Stomach (tissue), 4 donors: ENCODE measurements at regions not wholly inside any gene's neighbourhood (a gene's known extent, or its start where the extent isn't known, plus 50 kb on each side); places are given as distances from the start of the nearest gene placed in this dataset.
"Not testable (repeated sequence)": the region's sequence is repeated elsewhere in the genome, so short reads cannot be mapped to it uniquely, and the experiment has no call there.

ENCODE experiments used
- CTCF ChIP-seq, 7 experiments: fragments of 450-650 bp in 4 of 7; fragments of 200-600 bp in 3 of 7; sonication (generic) in 3 of 7; IDR thresholded peaks; one replicate each; pipeline ENCODE4 v1.5.1; 2016 to 2019; ENCODE audit warnings: antibody characterized with exemption in 7 of 7, control low read depth in 2 of 7, mild to moderate bottlenecking in 1 of 7
- POLR2AphosphoS5 ChIP-seq, 3 donors: sonication (generic); formaldehyde crosslinking; IDR thresholded peaks; one replicate each; pipeline ENCODE4 v1.6.1; 2016; ENCODE audit warnings: antibody characterized with exemption in 3 of 3

- not testable (repeated sequence) for TF ChIP-seq POLR2AphosphoS5, CTCF (IDR thresholded peaks at IDR 0.05)
Measured at GRCh38 chr3:75444634-75445033, 219.5 kb upstream of the FRG2C start.
